Hepatocyte (in vitro differentiated cells): ENCODE measurements at regions not wholly inside any gene's neighbourhood (a gene's known extent, or its start where the extent isn't known, plus 50 kb on each side); places are given as distances from the start of the nearest gene placed in this dataset.

Experiments used
- DNase-seq: peaks from one replicate; pipeline ENCODE4 v3.0.0-alpha.2; 2016; ENCODE audit warnings: low spot score
- H2AFZ ChIP-seq: fragments of 200-600 bp; sonication (generic); 2 replicates; pipeline ENCODE4 v1.6.0; 2016; ENCODE audit warnings: antibody characterized with exemption, mild to moderate bottlenecking
- H3K27ac ChIP-seq: fragments of 200-600 bp; sonication (generic); 2 replicates; pipeline ENCODE4 v1.5.1; 2016; ENCODE audit warnings: mild to moderate bottlenecking
- H3K27me3 ChIP-seq: fragments of 200-600 bp; sonication (generic); 2 replicates; pipeline ENCODE4 v1.6.1; 2016
- H3K36me3 ChIP-seq: fragments of 200-600 bp; sonication (generic); replicated peaks from 2 replicates; pipeline ENCODE4 v1.5.1; 2016; ENCODE audit warnings: low read depth; ENCODE audit not compliant: insufficient read depth
- H3K4me1 ChIP-seq: fragments of 200-600 bp; sonication (generic); 2 replicates; pipeline ENCODE4 v1.5.1; 2016; ENCODE audit warnings: mild to moderate bottlenecking, moderate library complexity; ENCODE audit not compliant: insufficient read depth
- H3K4me2 ChIP-seq: fragments of 200-600 bp; sonication (generic); 2 replicates; pipeline ENCODE4 v1.6.0; 2016
- H3K4me3 ChIP-seq: fragments of 200-600 bp; sonication (generic); 2 replicates; pipeline ENCODE4 v1.5.1; 2016; ENCODE audit warnings: mild to moderate bottlenecking
- H3K79me2 ChIP-seq: fragments of 200-600 bp; sonication (generic); 2 replicates; pipeline ENCODE4 v1.6.0; 2017; ENCODE audit warnings: mild to moderate bottlenecking
- H3K9me2 ChIP-seq: fragments of 200-600 bp; sonication (generic); replicated peaks from 2 replicates; pipeline ENCODE4 v1.6.0; 2017; ENCODE audit warnings: mild to moderate bottlenecking; ENCODE audit not compliant: insufficient read depth
- H3K9me3 ChIP-seq: fragments of 200-600 bp; sonication (generic); 2 replicates; pipeline ENCODE4 v1.5.1; 2016; ENCODE audit warnings: low read depth, mild to moderate bottlenecking
- H4K20me1 ChIP-seq: fragments of 200-600 bp; sonication (generic); 2 replicates; pipeline ENCODE4 v1.6.0; 2016; ENCODE audit warnings: mild to moderate bottlenecking; ENCODE audit not compliant: insufficient read depth, poor library complexity, severe bottlenecking
- EZH2 ChIP-seq: fragments of 200-600 bp; sonication (generic); IDR thresholded peaks from 2 replicates; pipeline ENCODE4 v1.6.1; 2016; ENCODE audit warnings: antibody characterized with exemption, mild to moderate bottlenecking, borderline replicate concordance
- EZH2phosphoT487 ChIP-seq: fragments of 200-600 bp; sonication (generic); IDR thresholded peaks from one replicate; pipeline ENCODE4 v1.6.1; 2018; ENCODE audit warnings: antibody characterized with exemption, mild to moderate bottlenecking, low read depth, moderate library complexity; ENCODE audit not compliant: unreplicated experiment, severe bottlenecking
- WGBS: methylation state at CpG from one replicate; pipeline ENCODE4 v1.1.6; 2016; ENCODE audit warnings: low lambda C conversion rate; ENCODE audit errors: missing lambda C conversion rate; 5-methylcytosine and 5-hydroxymethylcytosine counted together
- TF ChIP-seq, protein P1 (sequence below): fragments of 200-600 bp; sonication (generic); IDR thresholded peaks from 2 replicates; pipeline ENCODE4 v1.5.1; 2016; ENCODE audit warnings: antibody characterized with exemption, mild to moderate bottlenecking; ENCODE audit not compliant: poor library complexity

DNA sequence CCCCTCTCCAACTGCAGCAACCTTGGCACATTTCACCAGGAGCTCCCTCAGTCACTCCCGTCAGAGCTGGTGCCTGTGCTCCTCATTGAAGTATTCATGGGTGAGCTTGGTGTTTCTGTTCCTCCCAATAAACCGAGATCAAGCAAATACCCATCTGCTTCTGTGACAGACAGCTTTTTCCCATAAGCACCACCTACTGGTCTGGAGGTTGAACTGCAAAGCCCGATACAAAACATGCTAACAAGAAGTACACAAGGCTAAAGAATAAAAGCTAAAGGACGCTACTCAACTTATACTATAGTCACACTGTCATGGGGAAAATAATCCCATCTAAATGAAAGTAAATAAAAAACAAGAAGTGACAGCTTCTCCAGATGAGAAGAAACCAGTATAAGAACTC is 111.9 kb upstream of the C21orf91 start:
- Histone ChIP-seq H3K4me3 (no peak overlapping the region), H3K27ac (no peak overlapping the region), H4K20me1 (no peaks in the 10 kb centered on the region), H3K27me3 (no peaks in the 10 kb centered on the region), H3K9me3 (no peaks in the 10 kb centered on the region), H3K9me2 (no peaks in the 10 kb centered on the region), H3K4me2 (no peak overlapping the region), H2AFZ (no peak overlapping the region), H3K4me1 (no peaks in the 10 kb centered on the region), H3K79me2 (no peaks in the 10 kb centered on the region), H3K36me3 (no peaks in the 10 kb centered on the region)
- DNase-seq: no peak
- WGBS: 89% methylated on average over 4 of the region's 4 CpGs
- TF ChIP-seq, protein P1, sequence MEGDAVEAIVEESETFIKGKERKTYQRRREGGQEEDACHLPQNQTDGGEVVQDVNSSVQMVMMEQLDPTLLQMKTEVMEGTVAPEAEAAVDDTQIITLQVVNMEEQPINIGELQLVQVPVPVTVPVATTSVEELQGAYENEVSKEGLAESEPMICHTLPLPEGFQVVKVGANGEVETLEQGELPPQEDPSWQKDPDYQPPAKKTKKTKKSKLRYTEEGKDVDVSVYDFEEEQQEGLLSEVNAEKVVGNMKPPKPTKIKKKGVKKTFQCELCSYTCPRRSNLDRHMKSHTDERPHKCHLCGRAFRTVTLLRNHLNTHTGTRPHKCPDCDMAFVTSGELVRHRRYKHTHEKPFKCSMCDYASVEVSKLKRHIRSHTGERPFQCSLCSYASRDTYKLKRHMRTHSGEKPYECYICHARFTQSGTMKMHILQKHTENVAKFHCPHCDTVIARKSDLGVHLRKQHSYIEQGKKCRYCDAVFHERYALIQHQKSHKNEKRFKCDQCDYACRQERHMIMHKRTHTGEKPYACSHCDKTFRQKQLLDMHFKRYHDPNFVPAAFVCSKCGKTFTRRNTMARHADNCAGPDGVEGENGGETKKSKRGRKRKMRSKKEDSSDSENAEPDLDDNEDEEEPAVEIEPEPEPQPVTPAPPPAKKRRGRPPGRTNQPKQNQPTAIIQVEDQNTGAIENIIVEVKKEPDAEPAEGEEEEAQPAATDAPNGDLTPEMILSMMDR: peak; percentile 2
- TF ChIP-seq EZH2phosphoT487: no peak

DNA sequence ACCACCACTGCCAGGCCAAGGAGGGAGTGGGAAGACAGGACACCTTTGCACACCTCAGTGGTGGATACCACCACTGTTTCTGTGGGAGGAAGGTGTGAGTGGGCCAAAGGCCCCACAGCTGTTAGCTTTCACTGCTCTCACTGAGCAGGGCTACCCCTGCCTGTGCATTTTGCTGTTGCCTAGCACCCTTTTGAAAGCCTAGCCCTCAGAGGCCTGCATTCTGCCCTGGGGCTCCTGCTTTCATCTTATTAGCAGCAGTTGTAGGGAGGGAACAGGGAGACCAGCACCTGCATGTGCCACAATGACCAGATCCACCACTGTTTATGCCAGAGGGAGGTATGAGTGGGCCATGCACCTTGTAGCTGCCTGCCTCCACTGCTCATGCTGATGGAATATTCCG is 110.9 kb upstream of the C21orf91 start:
- H3K36me3 ChIP-seq: no peaks in the 10 kb centered on the region
- H3K4me3 ChIP-seq: no peak overlapping the region
- TF ChIP-seq EZH2phosphoT487 (no peak), EZH2 (no peak)
- TF ChIP-seq, protein P1: no peak
- no peak for DNase-seq
- no peak overlapping the region for H2AFZ ChIP-seq
- no peaks in the 10 kb centered on the region for H3K79me2 ChIP-seq
- WGBS: 88% methylated on average over 1 of the region's 1 CpG
- H3K27me3 ChIP-seq: no peaks in the 10 kb centered on the region
- H3K4me1 ChIP-seq: no peaks in the 10 kb centered on the region
- no peaks in the 10 kb centered on the region for H4K20me1 ChIP-seq
- H3K27ac ChIP-seq: no peak overlapping the region
- no peaks in the 10 kb centered on the region for H3K9me3 ChIP-seq
- H3K4me2 ChIP-seq: no peak overlapping the region
- no peaks in the 10 kb centered on the region for H3K9me2 ChIP-seq

DNA sequence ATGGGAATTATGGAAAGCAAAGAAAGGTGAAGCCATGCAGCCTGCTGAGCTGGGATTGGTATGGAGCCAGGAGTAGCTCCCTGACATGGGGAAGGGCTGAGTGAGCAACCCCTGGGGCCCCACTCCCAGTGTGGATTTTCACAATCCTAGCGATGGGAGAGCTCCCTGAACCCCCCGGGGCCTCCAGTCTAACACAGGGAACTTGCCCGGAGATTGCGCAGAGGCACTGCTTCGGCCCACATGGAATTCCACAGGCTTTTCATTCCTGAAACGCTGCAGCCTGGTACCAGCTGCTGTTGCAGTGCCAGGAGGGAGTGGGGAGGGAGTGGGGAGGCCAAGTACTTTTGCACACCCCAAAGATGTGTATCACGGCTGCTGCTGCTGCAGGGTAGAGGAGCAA is 110.4 kb upstream of the C21orf91 start:
- 73% methylated on average over 7 of the region's 7 CpGs for WGBS
- no peaks in the 10 kb centered on the region for H3K9me3 ChIP-seq
- no peaks in the 10 kb centered on the region for H3K4me1 ChIP-seq
- no peak for DNase-seq
- TF ChIP-seq EZH2: no peak
- TF ChIP-seq, protein P1: no peak
- no peak for TF ChIP-seq EZH2phosphoT487
- H3K4me2 ChIP-seq: no peak overlapping the region
- H3K36me3 ChIP-seq: no peaks in the 10 kb centered on the region
- no peak overlapping the region for H3K4me3 ChIP-seq
- H4K20me1 ChIP-seq: no peaks in the 10 kb centered on the region
- no peak overlapping the region for H3K27ac ChIP-seq
- H3K9me2 ChIP-seq: no peaks in the 10 kb centered on the region
- no peaks in the 10 kb centered on the region for H3K79me2 ChIP-seq
- H3K27me3 ChIP-seq: no peaks in the 10 kb centered on the region
- no peak overlapping the region for H2AFZ ChIP-seq

DNA sequence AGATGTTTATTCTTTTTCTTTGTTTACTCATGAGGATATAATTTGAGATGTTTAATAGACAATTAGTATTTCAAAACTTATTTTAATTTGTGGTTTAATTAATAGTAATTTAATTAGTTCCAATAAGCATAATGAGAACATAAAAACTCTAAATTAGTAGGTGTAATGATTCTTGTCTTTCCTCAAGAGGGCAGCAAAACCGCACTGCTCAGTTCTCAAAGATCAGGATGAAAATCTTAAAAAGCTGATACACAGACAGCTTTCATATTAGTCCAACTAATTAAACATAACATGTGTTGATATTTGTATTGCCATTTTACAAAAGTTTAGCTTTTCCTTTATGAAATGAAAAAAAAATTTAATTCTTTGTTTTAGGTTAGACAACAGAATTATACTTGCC is 106.7 kb upstream of the C21orf91 start:
- TF ChIP-seq, protein P1: peak; percentile 65
- TF ChIP-seq EZH2: no peak
- WGBS: 13% methylated on average over 1 of the region's 1 CpG
- DNase-seq: peak; percentile 39
- H3K36me3 ChIP-seq: no peaks in the 10 kb centered on the region
- H2AFZ ChIP-seq: no peak overlapping the region
- H3K27me3 ChIP-seq: no peaks in the 10 kb centered on the region
- H3K9me3 ChIP-seq: no peaks in the 10 kb centered on the region
- no peaks in the 10 kb centered on the region for H3K4me1 ChIP-seq
- no peak overlapping the region for H3K27ac ChIP-seq
- no peaks in the 10 kb centered on the region for H3K79me2 ChIP-seq
- no peaks in the 10 kb centered on the region for H4K20me1 ChIP-seq
- H3K4me2 ChIP-seq: no peak overlapping the region
- no peaks in the 10 kb centered on the region for H3K9me2 ChIP-seq
- H3K4me3 ChIP-seq: no peak overlapping the region
